GM23338 (cell line): ENCODE measurements at regions not wholly inside any gene's neighbourhood (a gene's known extent, or its start where the extent isn't known, plus 50 kb on each side); places are given as distances from the start of the nearest gene placed in this dataset.
A peak's percentile ranks its signal among the peaks of the same experiment; 100 is the strongest.

Source experiments
- ATAC-seq: fragments of 200-7000 bp; cut with Tn5 transposase; 3 replicates; pipeline ENCODE4 v1.9.1; 2020
- DNase-seq: peaks from one replicate; pipeline ENCODE4 v3.0.0-alpha.2; 2015; ENCODE audit warnings: low spot score
- H2AFZ ChIP-seq: fragments of 200-600 bp; sonication (generic); 2 replicates; pipeline ENCODE4 v1.8.0; 2016; ENCODE audit warnings: antibody characterized with exemption, mild to moderate bottlenecking, moderate library complexity
- H3F3A ChIP-seq: fragments of 200-600 bp; sonication (generic); replicated peaks from 2 replicates; pipeline ENCODE4 v1.8.0; 2017; ENCODE audit warnings: antibody characterized with exemption, mixed run types, low read depth
- H3K27ac ChIP-seq: fragments of 200-600 bp; sonication (generic); 2 replicates; pipeline ENCODE4 v1.6.1; 2016; ENCODE audit warnings: low read depth
- H3K27me3 ChIP-seq: fragments of 200-600 bp; sonication (generic); 2 replicates; pipeline ENCODE4 v1.8.0; 2016; ENCODE audit warnings: mild to moderate bottlenecking, mixed run types, moderate library complexity; ENCODE audit not compliant: insufficient read depth
- H3K36me3 ChIP-seq: fragments of 200-600 bp; sonication (generic); 2 replicates; pipeline ENCODE4 v1.8.0; 2016; ENCODE audit warnings: mild to moderate bottlenecking; ENCODE audit not compliant: insufficient read depth
- H3K4me1 ChIP-seq: fragments of 200-600 bp; sonication (generic); 2 replicates; pipeline ENCODE4 v1.8.0; 2016; ENCODE audit warnings: mild to moderate bottlenecking, moderate library complexity; ENCODE audit not compliant: insufficient read depth
- H3K4me2 ChIP-seq: fragments of 200-600 bp; sonication (generic); 2 replicates; pipeline ENCODE4 v1.7.1; 2017; ENCODE audit warnings: mixed run types
- H3K4me3 ChIP-seq: fragments of 200-600 bp; sonication (generic); 2 replicates; pipeline ENCODE4 v1.6.1; 2016; ENCODE audit warnings: mixed run types
- H3K79me2 ChIP-seq: fragments of 200-600 bp; sonication (generic); replicated peaks from 2 replicates; pipeline ENCODE4 v1.8.0; 2017; ENCODE audit warnings: mild to moderate bottlenecking; ENCODE audit not compliant: insufficient read depth
- H3K9me2 ChIP-seq: fragments of 200-600 bp; sonication (generic); 2 replicates; pipeline ENCODE4 v1.8.0; 2017; ENCODE audit not compliant: insufficient read depth
- H4K20me1 ChIP-seq: fragments of 200-600 bp; sonication (generic); replicated peaks from 2 replicates; pipeline ENCODE4 v1.8.0; 2017; ENCODE audit warnings: mild to moderate bottlenecking; ENCODE audit not compliant: insufficient read depth
- H3K27ac Mint-ChIP-seq: 2 replicates; pipeline ENCODE4 v1.8.0; 2020; ENCODE audit warnings: inconsistent platforms, mild to moderate bottlenecking, moderate library complexity, mixed read lengths
- H3K27me3 Mint-ChIP-seq: 3 replicates; pipeline ENCODE4 v1.8.0; 2022; ENCODE audit warnings: low read depth, mild to moderate bottlenecking, moderate library complexity, mixed read lengths, inconsistent platforms; ENCODE audit not compliant: insufficient read depth, poor library complexity
- H3K36me3 Mint-ChIP-seq: 3 replicates; pipeline ENCODE4 v1.8.0; 2021; ENCODE audit warnings: low read depth, mild to moderate bottlenecking, inconsistent platforms, moderate library complexity, mixed read lengths
- H3K4me1 Mint-ChIP-seq: 3 replicates; pipeline ENCODE4 v1.8.0; 2020; ENCODE audit warnings: mild to moderate bottlenecking, inconsistent platforms, mixed read lengths
- H3K4me3 Mint-ChIP-seq: 3 replicates; pipeline ENCODE4 v1.8.0; 2021; ENCODE audit warnings: moderate library complexity, mild to moderate bottlenecking, inconsistent platforms, mixed read lengths
- H3K9me3 Mint-ChIP-seq: 3 replicates; pipeline ENCODE4 v1.8.0; 2020; ENCODE audit warnings: moderate library complexity, mild to moderate bottlenecking, inconsistent platforms, mixed read lengths
- CREB1 ChIP-seq: fragments of 250-450 bp; sonication (Bioruptor Pico); IDR thresholded peaks from 2 replicates; pipeline ENCODE4 v1.5.0; 2020; ENCODE audit warnings: low read depth, mild to moderate bottlenecking, moderate library complexity
- CTCF ChIP-seq, 2 experiments: fragments of 200-600 bp in 1 of 2; sonication (generic) in 1 of 2; conservative IDR thresholded peaks; 2 replicates each; pipeline versions ENCODE4 v1.5.1 to v1.6.1; 2016 to 2017; ENCODE audit warnings: antibody characterized with exemption in 2 of 2, low read depth in 2 of 2, mild to moderate bottlenecking in 2 of 2, moderate library complexity in 1 of 2
- ETS1 ChIP-seq: IDR thresholded peaks from 2 replicates; pipeline ENCODE4 v1.6.1; 2016; ENCODE audit warnings: antibody characterized with exemption
- EZH2 ChIP-seq: fragments of 200-600 bp; sonication (generic); IDR thresholded peaks from one replicate; pipeline ENCODE4 v1.8.0; 2017; ENCODE audit warnings: antibody characterized with exemption, mild to moderate bottlenecking, low read depth; ENCODE audit not compliant: unreplicated experiment
- EZH2phosphoT487 ChIP-seq: fragments of 200-600 bp; sonication (generic); IDR thresholded peaks from one replicate; pipeline ENCODE4 v1.8.1; 2018; ENCODE audit warnings: antibody characterized with exemption; ENCODE audit not compliant: unreplicated experiment
- JUNB ChIP-seq: IDR thresholded peaks from one replicate; pipeline ENCODE4 v1.6.1; 2016; ENCODE audit warnings: antibody characterized with exemption; ENCODE audit not compliant: unreplicated experiment
- NANOG ChIP-seq: IDR thresholded peaks from 2 replicates; pipeline ENCODE4 v1.6.1; 2016; ENCODE audit warnings: antibody characterized with exemption, borderline replicate concordance
- POLR2AphosphoS5 ChIP-seq: IDR thresholded peaks from 2 replicates; pipeline ENCODE4 v1.6.1; 2016; ENCODE audit warnings: antibody characterized with exemption, low read depth
- REST ChIP-seq: IDR thresholded peaks from one replicate; pipeline ENCODE4 v1.6.1; 2018; ENCODE audit warnings: antibody characterized with exemption; ENCODE audit not compliant: unreplicated experiment
- STAT1 ChIP-seq: IDR thresholded peaks from one replicate; pipeline ENCODE4 v1.6.1; 2016; ENCODE audit warnings: antibody characterized with exemption; ENCODE audit not compliant: unreplicated experiment
- ZNF114 ChIP-seq: fragments of 250-450 bp; sonication (Bioruptor Pico); IDR thresholded peaks from 2 replicates; pipeline ENCODE4 v1.5.0; 2020; ENCODE audit warnings: mild to moderate bottlenecking, moderate library complexity
- ZNF331 ChIP-seq: fragments of 250-450 bp; sonication (Bioruptor Pico); IDR thresholded peaks from 2 replicates; pipeline ENCODE4 v1.5.0; 2020; ENCODE audit warnings: low read depth, mild to moderate bottlenecking, moderate library complexity
- ZNF462 ChIP-seq: fragments of 250-450 bp; sonication (Bioruptor Pico); IDR thresholded peaks from 2 replicates; pipeline ENCODE4 v1.5.0; 2020; ENCODE audit warnings: mild to moderate bottlenecking, moderate library complexity

- Histone ChIP-seq H2AFZ (0 out of 2 replicates have a peak overlapping the region, but pooled peaks have one; percentile 47), H3K27me3 (no peaks in the 10 kb centered on the region), H3F3A (no peaks in the 10 kb centered on the region), H3K36me3 (no peaks in the 10 kb centered on the region), H3K4me2 (no peak overlapping the region), H3K27ac (no peak overlapping the region), H3K9me2 (peaks cover 6% of the 10 kb centered on the region; the same call in 1 of the 2 replicates), H3K79me2 (no peaks in the 10 kb centered on the region), H3K4me3 (no peak overlapping the region), H4K20me1 (no peaks in the 10 kb centered on the region), H3K4me1 (no peaks in the 10 kb centered on the region)
- Mint-ChIP-seq H3K9me3 (no peaks in the 10 kb centered on the region), H3K27ac (no peak overlapping the region), H3K36me3 (no peaks in the 10 kb centered on the region), H3K27me3 (peaks cover 2% of the 10 kb centered on the region), H3K4me1 (peaks cover 8% of the 10 kb centered on the region; the same call in 1 of the 3 replicates), H3K4me3 (no peak overlapping the region)
- peak; percentile 55; the same call in 2 of the 3 replicates for ATAC-seq
- peak; percentile 36 for DNase-seq
- TF ChIP-seq ZNF462 (CRISPR knock-in tag) (no peak), REST (no peak), NANOG (no peak), JUNB (no peak), CTCF (conservative IDR thresholded peaks at IDR 0.05; ENCODE audit: low read depth in 2 of 2) (no peak), ZNF331 (CRISPR knock-in tag) (no peak), ZNF114 (no peak), ETS1 (no peak), STAT1 (no peak), CREB1 (CRISPR knock-in tag) (no peak), POLR2AphosphoS5 (no peak), EZH2 (no peak), EZH2phosphoT487 (no peak)
These were observed 119.4 kb downstream of the TMEM18 start for GRCh38 chr2:557635-558301.
